GM18861 (cell line): ENCODE measurements at regions not wholly inside any gene's neighbourhood (a gene's known extent, or its start where the extent isn't known, plus 50 kb on each side); places are given as distances from the start of the nearest gene placed in this dataset.

Experiments
- ATAC-seq: cut with Tn5 transposase; IDR thresholded peaks from one replicate; pipeline ENCODE4 v1.9.1; 2021; ENCODE audit not compliant: unreplicated experiment

DNA sequence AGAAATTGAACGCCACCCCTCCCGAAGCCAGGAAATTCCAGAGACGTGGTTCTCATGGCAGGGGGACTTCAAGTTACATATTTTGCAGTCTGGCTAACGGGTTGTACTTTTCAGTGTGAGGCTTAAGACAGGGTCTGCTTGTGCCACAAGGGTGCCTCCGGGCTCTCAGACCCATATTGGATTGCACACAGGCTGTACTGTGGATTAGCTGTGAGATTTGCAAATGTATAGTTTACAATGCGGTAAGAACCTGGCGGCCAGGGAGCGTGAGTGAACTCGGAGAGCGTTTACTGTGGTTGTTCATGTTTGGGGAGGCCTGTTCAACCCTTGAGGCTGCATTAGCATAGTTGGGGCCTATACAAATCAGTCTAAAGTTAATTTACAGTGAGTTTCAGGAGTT, 143.9 kb upstream of the SIX2 start:
- ATAC-seq = no peak

DNA sequence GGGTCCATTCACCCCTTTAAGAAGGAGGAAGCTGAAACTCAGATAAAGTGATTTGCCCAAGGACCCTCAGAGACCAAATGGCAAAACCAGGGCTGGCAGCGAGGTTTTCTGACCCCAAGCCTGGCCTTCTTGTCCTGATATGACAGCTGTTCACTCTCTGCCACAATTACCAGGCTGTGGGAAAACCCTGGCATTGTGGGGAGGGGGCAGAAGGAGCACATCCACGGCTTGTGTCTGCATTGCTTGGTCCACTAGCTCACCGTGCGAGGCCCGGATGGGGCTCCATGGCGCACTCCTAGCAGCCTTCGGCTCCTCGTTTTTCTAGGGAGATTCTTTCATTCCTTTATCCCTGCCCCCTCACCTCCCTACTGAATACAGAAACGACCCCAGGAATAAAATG, 143.4 kb upstream of the SIX2 start:
- ATAC-seq = no peak

DNA sequence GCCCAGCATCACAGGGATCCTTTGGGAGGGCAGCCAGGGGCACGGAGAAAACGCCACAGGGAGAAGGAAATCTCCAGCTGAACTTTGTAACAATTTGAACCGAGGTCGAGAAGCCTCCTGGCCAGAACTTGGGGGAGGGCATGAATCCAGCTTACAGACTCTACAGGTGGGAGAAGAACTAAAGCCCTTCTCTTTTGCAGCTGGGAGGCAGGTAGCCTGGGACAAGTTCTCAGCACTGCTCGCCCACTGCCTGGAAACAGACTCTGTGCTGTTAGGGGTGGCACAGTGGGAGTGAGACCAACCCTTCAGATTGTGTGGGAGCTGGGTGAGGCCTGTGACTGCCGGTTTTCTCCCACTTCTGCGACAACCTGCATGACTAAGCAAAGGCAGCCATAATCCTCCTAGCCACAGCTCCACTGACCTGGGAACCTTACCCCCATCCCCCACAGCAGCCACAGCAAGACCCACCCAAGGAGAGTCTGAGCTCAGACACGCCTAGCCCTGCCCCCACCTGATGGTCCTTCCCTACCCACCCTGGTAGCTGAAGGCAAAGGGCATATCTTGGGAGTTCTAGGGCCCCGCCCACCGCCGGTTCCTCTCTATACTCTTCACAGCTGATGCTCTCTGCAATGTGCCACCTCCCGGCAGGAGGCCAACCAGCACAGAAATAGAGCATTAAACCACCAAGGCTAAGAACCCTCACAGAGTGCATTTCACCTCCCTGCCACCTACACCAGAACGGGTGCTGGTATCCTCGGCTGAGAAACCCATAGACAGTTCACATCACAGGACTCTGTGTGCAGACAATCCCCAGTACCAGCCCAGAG, 136.0 kb upstream of the SIX2 start:
- no peak for ATAC-seq

DNA sequence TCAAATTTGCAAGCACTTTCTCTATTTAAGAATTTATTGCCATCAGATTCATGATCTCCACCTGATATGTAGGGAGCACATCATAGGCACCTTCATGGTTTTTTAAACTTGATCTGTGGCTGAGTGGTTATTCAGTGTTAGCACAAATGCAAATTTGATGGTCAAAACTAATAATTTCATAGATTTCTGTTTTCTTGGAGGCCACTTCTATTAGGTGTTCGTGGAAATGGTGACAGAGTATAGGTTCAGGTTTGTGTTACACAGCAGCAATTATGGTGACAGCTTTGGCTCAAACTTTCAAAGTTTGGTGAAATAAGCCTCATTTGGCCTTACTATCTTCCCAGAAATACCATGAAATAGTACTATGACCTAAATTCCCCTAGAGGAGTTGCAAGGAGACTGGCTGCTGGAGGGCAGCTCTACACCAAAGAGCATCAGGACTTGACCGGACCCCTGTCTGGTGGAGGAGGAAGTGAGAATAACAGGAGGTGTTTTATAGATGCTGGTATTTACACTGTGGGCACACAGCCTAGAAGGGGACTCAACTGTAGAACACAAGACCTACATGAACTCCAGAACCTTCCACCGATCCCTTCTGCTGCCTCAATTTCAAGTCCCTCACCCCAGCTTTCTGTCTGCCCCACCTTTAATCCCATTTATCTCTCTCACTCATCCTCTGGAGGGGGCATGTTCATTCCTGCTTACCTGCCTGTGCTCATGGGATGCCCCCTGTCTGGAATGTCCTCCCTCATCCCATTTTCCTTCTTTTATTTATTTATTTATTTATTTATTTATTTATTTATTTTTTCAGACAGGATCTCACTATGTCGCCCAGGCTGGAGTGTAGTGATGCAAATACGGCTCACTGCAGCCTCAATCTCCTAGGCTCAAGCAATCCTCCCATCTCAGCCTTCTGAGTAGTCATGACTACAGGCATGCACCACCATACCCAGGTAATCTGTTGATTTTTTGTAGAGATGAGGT, 132.9 kb upstream of the SIX2 start:
- ATAC-seq = peak; percentile 82

DNA sequence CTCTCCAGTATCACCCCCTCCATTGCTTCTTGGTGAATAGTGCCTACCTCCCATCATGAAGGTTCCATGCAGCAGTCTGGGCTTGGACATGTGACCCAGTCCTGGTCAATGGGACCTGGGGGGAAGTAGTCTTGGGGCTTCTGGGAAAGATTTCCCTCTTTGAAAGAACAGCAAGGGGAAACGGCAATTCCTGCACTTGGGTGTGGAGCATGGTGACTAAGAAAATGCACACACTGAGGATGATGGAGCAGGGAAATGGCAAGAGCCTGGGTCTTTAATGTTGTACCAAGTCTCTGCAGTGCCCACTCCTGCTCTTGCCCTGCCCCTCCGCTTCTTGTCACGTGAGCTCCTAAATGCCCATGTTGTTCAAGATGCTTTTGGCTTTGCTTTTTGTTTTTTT, 131.4 kb upstream of the SIX2 start:
- ATAC-seq = no peak

GRCh38 chr2:45138904-45139303, 129.7 kb upstream of the SIX2 start:
- no peak for ATAC-seq

DNA sequence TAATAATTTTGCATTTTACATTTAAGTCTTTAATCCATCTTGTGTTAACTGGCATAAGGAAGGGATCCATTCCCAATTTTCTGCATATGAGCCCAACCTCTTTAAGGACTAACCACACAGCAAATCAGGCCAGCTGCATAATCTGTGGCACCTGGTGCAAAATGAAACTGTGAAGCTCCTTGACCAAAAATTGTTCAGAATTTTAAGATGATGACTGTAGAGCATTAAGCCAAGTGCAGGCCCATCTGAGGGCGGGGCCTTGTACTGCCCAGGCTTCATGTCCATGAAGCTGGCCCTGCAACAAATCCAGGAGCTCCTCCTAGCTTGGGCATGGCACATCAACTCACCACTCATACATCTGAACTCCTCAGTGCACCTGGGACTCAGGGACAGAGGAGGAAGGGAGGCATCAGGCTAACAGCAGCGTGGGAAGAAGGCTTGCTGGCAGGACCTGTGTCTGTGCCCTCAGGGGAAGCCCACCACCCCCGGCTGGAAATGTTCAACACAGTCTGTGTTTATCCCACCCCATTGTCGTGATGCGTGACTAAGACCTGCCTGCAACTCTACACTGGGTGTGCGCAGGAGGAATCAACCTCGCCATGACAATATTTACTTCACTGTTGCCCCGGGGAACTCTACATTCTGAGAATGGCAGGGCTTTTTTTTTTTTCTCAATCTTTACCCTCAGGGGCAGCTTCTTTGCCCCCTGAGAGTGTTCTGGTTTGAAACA, 128.9 kb upstream of the SIX2 start:
- no peak for ATAC-seq

DNA sequence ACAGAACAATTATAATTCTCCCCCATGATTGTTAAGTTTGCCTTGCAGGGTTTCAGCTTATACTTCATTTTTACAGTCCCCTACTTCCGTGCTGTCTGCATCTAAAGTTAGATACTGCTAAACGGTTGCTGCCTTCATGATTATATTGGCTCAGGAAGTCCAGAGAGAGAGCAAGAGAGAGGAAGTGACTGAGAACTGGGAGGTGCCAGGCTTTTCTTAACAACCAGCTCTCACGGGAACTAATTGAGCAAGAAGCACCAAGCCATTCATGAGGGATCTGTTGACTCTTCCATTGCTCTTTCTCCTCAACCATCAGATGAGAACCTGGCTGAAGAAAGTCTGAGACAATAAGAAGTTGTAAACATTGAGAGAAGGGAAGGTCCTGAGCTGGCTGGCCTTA, 125.5 kb upstream of the SIX2 start:
- no peak for ATAC-seq

- no peak for ATAC-seq
Observed at GRCh38 chr2:45134014-45134413, 124.8 kb upstream of the SIX2 start.

DNA sequence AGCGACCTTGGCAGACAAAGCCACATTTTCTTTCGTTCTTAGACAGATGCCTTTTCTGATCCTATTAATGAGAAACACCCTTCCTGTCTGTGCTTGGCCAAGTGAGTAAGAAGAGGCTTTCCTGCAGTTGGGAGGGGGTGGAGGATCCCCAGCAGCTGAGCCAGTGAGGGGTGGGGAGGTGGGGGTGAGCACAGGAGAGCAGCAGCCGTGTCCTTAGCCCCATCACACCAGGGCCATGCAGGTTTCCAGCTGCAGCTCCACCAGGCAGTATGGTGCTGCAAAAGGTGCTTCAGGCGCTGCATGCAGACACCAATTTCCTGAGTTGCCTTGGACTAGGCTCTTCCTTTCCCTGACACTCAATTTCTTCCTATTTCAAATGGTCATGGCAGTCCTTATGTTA, 123.3 kb upstream of the SIX2 start:
- peak; percentile 47 for ATAC-seq

DNA sequence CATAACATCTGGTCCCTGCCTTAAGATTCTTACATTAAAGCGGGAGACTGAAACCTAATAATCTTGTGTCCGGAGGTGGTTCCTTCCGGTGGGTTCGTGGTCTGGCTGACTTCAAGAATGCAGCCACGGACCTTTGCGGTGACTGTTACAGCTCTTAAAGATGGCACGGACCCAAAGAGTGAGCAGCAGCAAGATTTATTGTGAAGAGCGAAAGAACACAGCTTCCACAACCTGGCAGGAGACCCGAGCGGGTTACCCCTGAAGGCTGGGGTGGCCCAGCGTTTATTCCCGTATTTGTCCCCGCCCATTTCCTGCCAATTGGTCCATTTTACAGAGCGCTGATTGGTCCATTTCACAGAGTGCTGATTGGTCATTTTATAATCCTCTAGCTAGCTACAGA, 122.3 kb upstream of the SIX2 start:
- no peak for ATAC-seq

GRCh38 chr2:45130736-45131135, 121.5 kb upstream of the SIX2 start:
- no peak for ATAC-seq

GRCh38 chr2:45128580-45128997, 119.3 kb upstream of the SIX2 start:
- no peak for ATAC-seq

GRCh38 chr2:45127891-45128290, 118.6 kb upstream of the SIX2 start:
- no peak for ATAC-seq

DNA sequence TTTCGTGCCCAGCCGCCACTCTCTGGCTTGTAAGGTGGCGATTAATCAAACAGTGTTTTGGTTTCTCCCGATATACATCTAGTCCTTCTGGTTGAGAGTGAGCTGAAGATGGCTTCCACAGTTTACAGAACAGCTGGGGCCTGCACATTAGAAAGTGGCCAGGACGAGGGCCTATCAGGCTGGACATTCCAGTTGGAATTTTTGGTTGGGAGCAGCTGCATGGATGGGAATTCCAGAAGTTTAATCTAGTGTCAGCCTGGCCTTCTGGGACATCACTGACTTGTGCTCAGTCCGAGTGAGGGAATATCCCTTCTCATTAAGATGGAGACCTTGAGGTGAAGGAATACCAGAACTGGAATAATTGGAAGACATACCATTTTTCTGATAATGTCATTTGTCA, 118.1 kb upstream of the SIX2 start:
- no peak for ATAC-seq

- ATAC-seq = no peak
Observed at GRCh38 chr2:45125232-45125631, 116.0 kb upstream of the SIX2 start.

DNA sequence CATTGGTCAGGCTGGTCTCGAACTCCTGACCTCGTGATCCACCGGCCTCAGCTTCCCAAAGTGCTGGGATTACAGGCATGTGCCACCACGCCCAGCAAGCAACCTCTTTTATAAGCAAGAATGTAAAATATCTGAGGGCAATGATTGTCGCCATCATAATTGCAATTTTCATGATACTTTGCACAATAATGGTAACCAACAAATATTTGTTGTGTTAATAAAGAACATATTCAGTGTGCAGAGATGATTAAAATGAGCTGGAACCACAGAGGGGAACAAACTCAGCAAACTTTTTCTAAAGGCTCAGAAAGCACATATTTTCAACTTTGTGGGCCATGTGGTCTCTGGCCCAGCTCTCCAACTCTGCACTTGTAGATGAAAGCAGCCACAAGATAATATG, 115.2 kb upstream of the SIX2 start:
- no peak for ATAC-seq

- no peak for ATAC-seq
Observed at GRCh38 chr2:45123521-45124191, 114.4 kb upstream of the SIX2 start.

DNA sequence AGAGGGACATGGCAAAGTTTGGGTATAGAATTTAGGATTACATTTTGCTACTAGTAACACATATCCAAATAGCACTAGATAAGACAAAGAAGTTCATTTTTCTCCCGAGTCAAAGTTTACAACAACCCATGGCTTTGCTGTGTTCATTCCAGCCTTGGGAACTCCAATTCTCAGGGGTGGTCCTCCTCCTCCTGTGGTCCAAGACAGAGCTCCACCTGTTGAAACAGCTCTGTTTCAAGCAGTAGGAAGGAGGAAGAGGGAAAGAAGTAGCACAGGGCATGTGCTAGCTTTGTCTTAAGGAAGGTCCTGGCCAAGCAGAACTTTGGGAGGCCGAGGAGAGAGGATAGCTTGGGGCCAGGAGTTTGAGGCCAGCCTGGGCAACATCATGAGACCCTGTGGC, 113.8 kb upstream of the SIX2 start:
- ATAC-seq = no peak

GRCh38 chr2:45121236-45121927, 112.1 kb upstream of the SIX2 start:
- no peak for ATAC-seq
